Body of pancreas (tissue), 4 donors: ENCODE measurements at regions not wholly inside any gene's neighbourhood (a gene's known extent, or its start where the extent isn't known, plus 50 kb on each side); places are given as distances from the start of the nearest gene placed in this dataset.

Experiments
- ATAC-seq: fragments of 150-250 bp; one replicate; pipeline ENCODE4 v1.9.1; 2016
- DNase-seq, 4 donors: peaks; one replicate each; pipeline ENCODE4 v3.0.0-alpha.2; 2019
- H3K27ac ChIP-seq, 4 donors: fragments of 200-600 bp; sonication (generic); 1 replicate in 3 of 4; 2 replicates in 1 of 4; pipeline versions ENCODE4 v1.5.1 to v1.6.1; 2016 to 2019; ENCODE audit warnings: mild to moderate bottlenecking in 1 of 4, mixed read lengths in 1 of 4, moderate library complexity in 1 of 4
- H3K27me3 ChIP-seq, 2 donors: fragments of 200-600 bp; sonication (generic); one replicate each; pipeline ENCODE4 v1.6.0; 2016; ENCODE audit warnings: mild to moderate bottlenecking in 1 of 2
- H3K36me3 ChIP-seq, 2 donors: fragments of 200-600 bp; sonication (generic); replicated peaks in 1 of 2; 2 replicates each; pipeline ENCODE4 v1.5.1; 2016; ENCODE audit warnings: low read depth in 2 of 2; ENCODE audit not compliant: insufficient read depth in 1 of 2
- H3K4me1 ChIP-seq: fragments of 200-600 bp; sonication (generic); one replicate; pipeline ENCODE4 v1.6.0; 2016
- H3K4me3 ChIP-seq, 2 donors: fragments of 200-600 bp; sonication (generic); 1 replicate in 1 of 2; 2 replicates in 1 of 2; pipeline ENCODE4 v1.5.1; 2016 to 2019
- H3K9me3 ChIP-seq, 3 donors: fragments of 200-600 bp; sonication (generic); 1 replicate in 2 of 3; 2 replicates in 1 of 3; pipeline ENCODE4 v1.5.1; 2016
- CTCF ChIP-seq, 7 experiments: fragments of 450-650 bp in 4 of 7; fragments of 200-600 bp in 3 of 7; sonication (generic) in 3 of 7; IDR thresholded peaks; one replicate each; pipeline ENCODE4 v1.5.1; 2016 to 2019; ENCODE audit warnings: antibody characterized with exemption in 7 of 7
- POLR2A ChIP-seq, 3 donors: fragments of 450-650 bp; IDR thresholded peaks; one replicate each; pipeline ENCODE4 v1.6.1; 2016; ENCODE audit warnings: antibody characterized with exemption in 3 of 3, mild to moderate bottlenecking in 2 of 3
- WGBS, 2 donors: methylation state at CpG; one replicate each; pipeline ENCODE4 v1.1.5; 2017; 5-methylcytosine and 5-hydroxymethylcytosine counted together
- intact Hi-C: fragments of 100-400 bp; cut with DNase I; formaldehyde crosslinking; loops from one replicate; pipeline ENCODE4 v1.15.1; 2023

GRCh38 chr3:191869738-191870415, 408.9 kb downstream of the PYDC2 start:
- WGBS, 2 donors = 55 to 63% methylated on average over 5 of the region's 5 CpGs

GRCh38 chr3:191873736-191874135, 412.8 kb downstream of the PYDC2 start:
- no peaks in the 10 kb centered on the region for H3K36me3 ChIP-seq
- H3K27ac ChIP-seq = no peak overlapping the region
- TF ChIP-seq CTCF (IDR thresholded peaks at IDR 0.05) = no peak
- no peak for TF ChIP-seq POLR2A (IDR thresholded peaks at IDR 0.05)
- DNase-seq = no peak
- intact Hi-C loops = no loop called here
- no peak overlapping the region for H3K4me3 ChIP-seq
- no peaks in the 10 kb centered on the region for H3K4me1 ChIP-seq
- WGBS, 2 donors = 70 to 83% methylated on average over 2 of the region's 2 CpGs
- no peaks in the 10 kb centered on the region for H3K9me3 ChIP-seq
- no peaks in the 10 kb centered on the region for H3K27me3 ChIP-seq
- ATAC-seq = no peak

More at GRCh38 chr3:191869738-191870415, 408.9 kb downstream of the PYDC2 start:
- Histone ChIP-seq H3K4me1 (no peaks in the 10 kb centered on the region), H3K27ac (no peak overlapping the region), H3K9me3 (no peaks in the 10 kb centered on the region), H3K36me3 (no peaks in the 10 kb centered on the region), H3K27me3 (no peaks in the 10 kb centered on the region), H3K4me3 (no peak overlapping the region)
- DNase-seq (no peak), ATAC-seq (no peak)
- TF ChIP-seq POLR2A (IDR thresholded peaks at IDR 0.05) (no peak), CTCF (IDR thresholded peaks at IDR 0.05) (no peak)
- intact Hi-C loops = no loop called here

- no peaks in the 10 kb centered on the region for H3K27me3 ChIP-seq
- H3K27ac ChIP-seq = no peak overlapping the region
- H3K4me3 ChIP-seq = no peak overlapping the region
- H3K36me3 ChIP-seq = no peaks in the 10 kb centered on the region
- no peaks in the 10 kb centered on the region for H3K4me1 ChIP-seq
- intact Hi-C loops = no loop called here
- ATAC-seq (no peak), DNase-seq (no peak)
- WGBS, 2 donors = 18 to 20% methylated on average over 3 of the region's 3 CpGs
- TF ChIP-seq POLR2A (IDR thresholded peaks at IDR 0.05) (no peak), CTCF (IDR thresholded peaks at IDR 0.05) (no peak)
- no peaks in the 10 kb centered on the region for H3K9me3 ChIP-seq
These were observed 421.3 kb downstream of the PYDC2 start for GRCh38 chr3:191882289-191882688.

- no peaks in the 10 kb centered on the region for H3K27me3 ChIP-seq
- H3K27ac ChIP-seq = no peak overlapping the region
- H3K4me3 ChIP-seq = no peak overlapping the region
- no peaks in the 10 kb centered on the region for H3K4me1 ChIP-seq
- DNase-seq (no peak), ATAC-seq (no peak)
- H3K36me3 ChIP-seq = no peaks in the 10 kb centered on the region
- intact Hi-C loops = no loop called here
- no peak for TF ChIP-seq CTCF (IDR thresholded peaks at IDR 0.05)
- no peak for TF ChIP-seq POLR2A (IDR thresholded peaks at IDR 0.05)
- H3K9me3 ChIP-seq = no peaks in the 10 kb centered on the region
These were observed 423.2 kb downstream of the PYDC2 start for GRCh38 chr3:191884132-191884531.

GRCh38 chr3:191889106-191889505, 428.1 kb downstream of the PYDC2 start:
- H3K4me1 ChIP-seq = no peaks in the 10 kb centered on the region
- no peaks in the 10 kb centered on the region for H3K27me3 ChIP-seq
- no peaks in the 10 kb centered on the region for H3K9me3 ChIP-seq
- DNase-seq (no peak), ATAC-seq (no peak)
- H3K4me3 ChIP-seq = no peak overlapping the region
- TF ChIP-seq POLR2A (IDR thresholded peaks at IDR 0.05) (no peak), CTCF (IDR thresholded peaks at IDR 0.05) (no peak)
- WGBS, 2 donors = 45 to 50% methylated on average over 5 of the region's 5 CpGs
- intact Hi-C loops = no loop called here
- H3K36me3 ChIP-seq = no peaks in the 10 kb centered on the region
- H3K27ac ChIP-seq = no peak overlapping the region
